GM12864 (cell line): ENCODE measurements at regions not wholly inside any gene's neighbourhood (a gene's known extent, or its start where the extent isn't known, plus 50 kb on each side); places are given as distances from the start of the nearest gene placed in this dataset.

Experiments
- DNase-seq: peaks from one replicate; pipeline ENCODE4 v3.0.0-alpha.2; 2011; ENCODE audit warnings: low read depth
- H3K4me3 ChIP-seq: 2 replicates; pipeline ENCODE4 v1.5.1; 2011; ENCODE audit warnings: mild to moderate bottlenecking, low read depth, low read length, control low read depth
- TF ChIP-seq, protein P1 (sequence below): IDR thresholded peaks from 2 replicates; pipeline ENCODE4 v1.5.1; 2011; ENCODE audit warnings: low read depth, mild to moderate bottlenecking, moderate library complexity, low read length, control low read depth, inconsistent platforms; ENCODE audit errors: missing control alignments

GRCh38 chr15:70170096-70170699 is 72.5 kb upstream of the TLE3 start:
- no peak overlapping the region for H3K4me3 ChIP-seq
- DNase-seq = no peak
- TF ChIP-seq, protein P1, sequence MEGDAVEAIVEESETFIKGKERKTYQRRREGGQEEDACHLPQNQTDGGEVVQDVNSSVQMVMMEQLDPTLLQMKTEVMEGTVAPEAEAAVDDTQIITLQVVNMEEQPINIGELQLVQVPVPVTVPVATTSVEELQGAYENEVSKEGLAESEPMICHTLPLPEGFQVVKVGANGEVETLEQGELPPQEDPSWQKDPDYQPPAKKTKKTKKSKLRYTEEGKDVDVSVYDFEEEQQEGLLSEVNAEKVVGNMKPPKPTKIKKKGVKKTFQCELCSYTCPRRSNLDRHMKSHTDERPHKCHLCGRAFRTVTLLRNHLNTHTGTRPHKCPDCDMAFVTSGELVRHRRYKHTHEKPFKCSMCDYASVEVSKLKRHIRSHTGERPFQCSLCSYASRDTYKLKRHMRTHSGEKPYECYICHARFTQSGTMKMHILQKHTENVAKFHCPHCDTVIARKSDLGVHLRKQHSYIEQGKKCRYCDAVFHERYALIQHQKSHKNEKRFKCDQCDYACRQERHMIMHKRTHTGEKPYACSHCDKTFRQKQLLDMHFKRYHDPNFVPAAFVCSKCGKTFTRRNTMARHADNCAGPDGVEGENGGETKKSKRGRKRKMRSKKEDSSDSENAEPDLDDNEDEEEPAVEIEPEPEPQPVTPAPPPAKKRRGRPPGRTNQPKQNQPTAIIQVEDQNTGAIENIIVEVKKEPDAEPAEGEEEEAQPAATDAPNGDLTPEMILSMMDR = no peak

DNA sequence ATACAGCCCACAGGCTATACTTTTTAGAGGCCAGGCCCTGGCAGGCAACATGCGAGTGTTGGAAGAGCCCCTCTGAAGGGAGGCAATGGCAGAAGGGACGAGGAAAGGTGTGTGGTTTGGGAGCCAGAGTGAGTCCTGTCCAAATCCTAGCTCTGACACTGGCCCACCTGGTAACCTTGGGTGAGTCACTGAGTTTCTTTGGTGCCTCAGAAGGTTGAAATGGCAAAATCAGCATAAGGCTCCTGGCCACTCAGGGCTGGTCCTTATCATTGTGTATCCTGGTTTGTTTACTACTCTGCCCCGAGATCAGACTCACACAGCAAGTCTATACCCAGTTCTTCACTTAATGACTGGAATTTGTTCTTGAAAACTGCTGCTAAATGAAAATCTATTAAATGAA is 71.4 kb upstream of the TLE3 start:
- DNase-seq = no peak
- no peak overlapping the region for H3K4me3 ChIP-seq
- TF ChIP-seq, protein P1 = no peak

DNA sequence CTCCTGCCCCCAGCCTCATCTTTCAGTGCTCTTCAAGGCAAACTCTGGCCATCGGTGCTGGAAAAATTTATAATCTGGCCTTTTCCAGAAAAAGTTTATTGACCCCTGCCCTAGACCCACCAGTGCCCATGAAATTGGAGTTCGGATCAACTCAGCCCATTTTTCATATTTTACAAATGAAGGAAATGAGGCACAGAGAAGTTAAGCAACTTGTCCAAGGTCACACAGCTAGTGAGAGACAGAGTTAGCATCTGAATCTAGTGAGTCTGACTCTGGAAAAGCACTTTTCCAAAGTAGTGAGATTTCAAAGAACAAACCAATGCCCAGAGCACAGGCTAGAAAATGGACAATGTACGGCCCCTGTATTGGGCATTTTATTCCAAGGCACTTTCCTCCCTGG is 69.4 kb upstream of the TLE3 start:
- TF ChIP-seq, protein P1 = no peak
- no peak for DNase-seq
- H3K4me3 ChIP-seq = no peak overlapping the region

GRCh38 chr15:70166506-70167087 is 68.9 kb upstream of the TLE3 start:
- TF ChIP-seq, protein P1 = no peak
- no peak overlapping the region for H3K4me3 ChIP-seq

DNA sequence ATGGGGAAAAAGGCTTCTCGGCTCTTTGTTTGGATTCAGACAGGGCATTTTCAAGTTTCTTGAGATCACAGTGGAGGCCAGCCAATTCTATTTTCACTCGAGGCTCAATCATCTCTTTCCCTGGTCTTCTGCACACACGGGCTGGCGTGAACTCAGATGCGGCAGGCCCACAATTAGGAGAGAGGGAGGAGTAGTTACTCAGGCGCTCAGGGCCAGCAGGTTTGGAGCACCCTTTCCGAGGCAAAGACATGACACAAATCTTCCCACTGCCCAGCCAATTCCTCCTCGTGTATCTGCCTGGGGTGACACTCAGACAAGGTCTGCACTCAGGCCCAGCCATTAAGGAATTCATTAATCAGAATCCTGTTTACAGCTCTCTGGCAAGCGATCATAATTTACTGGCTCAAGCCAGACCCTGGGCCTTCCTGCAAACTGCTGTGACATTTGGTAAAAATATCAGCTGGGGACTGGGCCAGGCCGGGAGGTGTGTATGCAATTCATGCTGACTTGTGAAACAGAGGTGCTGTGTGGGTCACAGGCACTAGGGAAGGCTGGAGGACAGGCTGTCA is 68.1 kb upstream of the TLE3 start:
- no peak for DNase-seq
- no peak overlapping the region for H3K4me3 ChIP-seq
- TF ChIP-seq, protein P1 = no peak

More at GRCh38 chr15:70166506-70167087, 68.9 kb upstream of the TLE3 start:
- DNase-seq = no peak

DNA sequence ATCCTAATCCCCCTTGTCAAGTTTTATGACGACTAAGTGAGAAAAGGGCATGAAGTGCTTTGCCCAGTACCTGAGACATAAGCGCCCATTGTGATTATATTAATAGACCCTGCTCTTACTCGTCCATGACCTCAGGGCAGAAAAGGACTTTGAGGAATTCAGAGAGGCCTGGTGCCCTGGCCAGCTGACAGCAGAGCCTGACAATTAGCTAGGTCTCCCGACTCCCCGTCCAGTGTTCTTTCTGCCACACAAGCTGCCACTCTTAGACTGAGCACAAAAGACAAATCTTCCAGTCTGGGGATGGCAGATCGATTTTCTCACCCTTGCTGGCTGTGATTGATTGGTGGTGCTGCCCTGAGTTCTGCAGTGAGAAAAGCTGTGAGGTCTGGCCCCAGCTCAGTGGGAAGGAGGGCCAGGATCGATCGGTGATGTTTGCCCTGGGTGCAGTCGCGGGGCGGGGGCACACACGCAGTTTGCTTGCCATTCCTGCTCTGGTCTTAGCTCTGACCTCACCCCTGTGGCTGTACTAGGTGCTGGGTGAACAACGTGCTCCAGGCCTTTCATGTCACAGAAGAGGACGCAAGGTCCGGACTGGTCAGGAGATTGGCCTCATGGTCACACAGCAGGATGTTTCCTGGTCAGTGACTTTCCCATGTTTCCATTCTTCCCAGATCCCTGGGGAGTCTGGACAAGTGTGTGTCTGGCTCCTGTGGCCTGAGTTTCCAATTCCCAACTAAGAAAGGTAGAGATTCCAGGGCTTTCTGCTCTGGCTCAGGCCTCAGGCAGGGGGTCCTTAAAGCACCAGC is 67.4 kb upstream of the TLE3 start:
- DNase-seq = no peak
- no peak overlapping the region for H3K4me3 ChIP-seq
- TF ChIP-seq, protein P1 = no peak
